AG08396 (cell line): ENCODE measurements at regions not wholly inside any gene's neighbourhood (a gene's known extent, or its start where the extent isn't known, plus 50 kb on each side); places are given as distances from the start of the nearest gene placed in this dataset.
A peak's percentile ranks its signal among the peaks of the same experiment; 100 is the strongest.

Experiments used
- DNase-seq: peaks from one replicate; pipeline ENCODE4 v3.0.0; 2012; ENCODE audit warnings: low spot score, mixed read lengths

DNA sequence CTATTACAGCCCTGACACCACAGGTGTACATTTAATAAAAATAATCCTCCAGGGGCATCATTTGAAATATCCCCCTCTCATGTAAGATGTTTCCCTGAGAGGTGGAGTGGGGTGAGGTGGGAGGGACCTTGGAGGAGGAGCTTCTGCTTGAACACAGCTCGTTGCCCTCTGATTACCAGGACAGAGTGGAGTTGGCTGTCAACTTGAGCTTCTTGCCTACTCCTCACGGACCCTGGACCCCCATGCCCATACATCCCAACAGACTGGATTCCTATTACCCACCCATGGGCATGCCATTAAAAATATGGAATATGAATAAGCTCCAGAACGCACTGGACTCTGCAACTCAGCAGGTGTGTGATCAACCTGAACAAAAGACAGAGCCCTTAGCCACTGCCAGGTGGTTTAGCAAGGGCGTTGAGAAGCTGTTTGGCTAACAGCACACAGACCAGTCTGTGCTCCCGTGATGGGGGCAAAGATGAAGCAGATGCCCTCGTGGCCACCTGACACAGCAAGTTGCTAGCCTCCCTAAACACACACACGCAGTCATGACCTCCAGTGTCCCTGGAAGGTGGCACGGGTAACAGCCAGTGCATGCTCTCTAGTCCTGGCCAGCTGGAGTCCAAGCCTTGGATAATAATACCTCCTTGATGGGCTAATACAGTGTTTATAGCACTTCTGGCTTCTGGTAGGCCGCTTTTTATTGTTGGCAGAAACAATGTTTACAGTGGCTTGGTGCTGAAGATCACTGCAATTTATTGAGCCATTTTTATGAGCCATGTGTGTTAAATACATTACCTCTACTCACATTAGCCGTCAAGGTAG, 155.0 kb downstream of the TOMM20 start:
- no peak for DNase-seq

DNA sequence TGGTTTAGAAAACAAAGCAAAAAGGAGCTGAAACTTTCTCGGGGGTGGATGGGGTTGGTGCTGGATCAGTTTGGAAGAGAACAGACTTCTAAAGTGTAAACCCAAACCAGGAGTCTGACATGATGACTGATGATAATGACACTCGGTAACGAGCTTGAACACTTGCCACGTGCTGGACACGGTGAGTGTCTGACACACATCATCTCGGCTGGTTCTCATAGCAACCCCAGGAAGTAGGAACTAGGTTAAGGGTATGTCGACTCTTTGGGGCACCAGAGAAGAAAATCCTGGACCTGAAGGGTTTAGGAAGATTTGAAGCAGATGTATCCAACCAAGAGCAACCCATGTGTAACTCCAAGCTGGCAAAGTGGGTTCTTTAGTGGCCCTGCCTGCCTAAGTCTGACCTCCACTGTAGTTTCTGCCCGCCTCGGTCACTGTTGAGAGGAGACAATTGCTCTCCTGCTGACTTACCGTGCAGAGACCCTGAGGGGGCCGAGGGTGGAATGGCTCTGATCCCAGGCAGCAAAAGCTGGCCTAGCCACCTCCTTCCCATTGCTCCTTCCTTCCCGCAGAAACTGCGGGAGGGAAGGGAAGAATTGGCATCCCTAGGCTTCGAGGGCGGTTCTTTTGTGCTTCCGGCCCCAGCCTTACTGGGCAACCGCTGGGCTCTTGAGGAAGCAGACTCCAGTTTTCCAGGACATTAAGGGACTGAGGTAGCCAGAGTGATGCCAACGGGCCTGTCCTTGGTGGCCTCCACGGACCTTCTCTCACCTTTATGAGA, 156.0 kb downstream of the TOMM20 start:
- no peak for DNase-seq

DNA sequence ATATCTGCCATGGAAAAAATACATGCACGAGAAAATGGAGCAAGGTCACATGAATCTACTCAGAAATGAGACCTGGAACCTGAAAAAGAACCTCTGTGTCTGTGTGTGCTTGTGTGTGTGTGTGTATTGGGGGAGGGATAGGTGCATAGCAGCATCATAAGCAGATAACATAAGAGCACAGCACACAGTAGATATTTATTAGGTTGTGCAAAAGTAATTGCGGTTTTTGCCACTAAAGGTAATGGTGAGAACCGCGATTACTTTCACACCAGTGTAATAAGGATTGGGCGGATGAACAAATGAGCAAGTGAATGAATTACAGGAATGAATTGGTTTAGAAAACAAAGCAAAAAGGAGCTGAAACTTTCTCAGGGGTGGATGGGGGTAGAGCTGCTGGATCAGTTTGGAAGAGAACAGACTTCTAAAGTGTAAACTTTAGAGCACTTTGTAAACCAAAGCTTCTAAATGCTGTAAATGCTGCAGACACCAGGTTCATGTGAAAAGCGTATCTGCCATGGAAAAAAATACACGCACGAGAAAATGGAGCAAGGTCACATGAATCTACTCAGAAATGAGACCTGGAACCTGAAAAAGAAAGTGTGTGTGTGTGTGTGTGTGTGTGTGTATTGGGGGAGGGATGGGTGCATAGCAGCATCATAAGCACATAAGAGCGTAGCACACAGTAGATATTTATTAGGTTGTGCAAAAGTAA, 156.9 kb downstream of the TOMM20 start:
- DNase-seq, result no peak

DNA sequence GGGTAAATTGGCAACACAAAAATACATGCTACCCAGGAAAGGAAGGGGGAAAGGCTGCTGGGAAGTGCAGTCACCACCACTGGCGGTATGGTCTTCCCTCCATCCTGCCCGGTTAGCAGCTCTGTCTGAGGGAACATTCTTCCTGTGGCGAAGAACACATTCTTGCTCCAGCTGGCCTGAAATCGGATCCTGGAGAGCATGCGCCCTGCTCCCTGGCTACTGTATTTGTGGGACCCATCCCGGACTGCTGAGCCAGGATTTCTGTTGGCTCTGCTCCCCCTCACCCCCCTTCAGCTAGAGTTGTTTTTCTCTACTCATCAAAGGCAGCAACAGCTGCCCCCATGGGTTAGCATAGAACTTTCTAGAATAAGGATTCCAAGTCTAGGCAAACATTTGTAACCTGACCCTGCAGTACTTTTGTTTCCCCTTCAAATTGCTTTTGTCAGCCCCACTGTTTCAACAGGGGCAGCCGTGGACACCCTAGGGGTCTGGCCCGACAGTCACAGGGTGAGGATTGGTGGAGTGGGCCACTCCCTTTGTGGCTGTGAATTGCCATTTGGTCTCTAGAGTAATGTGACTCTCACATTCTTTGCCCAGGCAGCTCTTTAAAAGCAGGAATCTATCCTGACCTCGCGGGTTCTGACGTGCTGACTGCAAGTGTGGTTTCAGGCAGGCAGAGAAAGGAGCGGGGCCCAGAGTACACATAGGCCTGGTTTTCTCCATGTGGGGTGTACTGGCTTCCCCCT, 157.7 kb downstream of the TOMM20 start:
- peak; percentile 85 for DNase-seq

DNA sequence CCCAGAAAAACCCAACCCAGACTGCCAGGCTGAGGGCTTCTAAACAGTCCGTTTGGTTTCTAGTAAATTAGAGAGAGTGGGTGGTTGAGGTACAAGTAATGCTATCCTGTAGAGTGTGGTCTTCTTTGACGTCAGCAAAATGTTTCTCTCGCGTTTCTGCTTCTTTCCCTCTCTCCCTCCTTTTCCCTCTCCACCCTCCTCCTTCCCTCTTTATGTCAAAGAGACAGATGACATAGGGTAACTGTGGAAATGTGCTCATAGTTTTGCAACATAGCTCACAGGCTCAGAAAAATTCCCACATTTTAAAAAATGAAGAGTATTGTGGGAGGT, 158.3 kb downstream of the TOMM20 start:
- no peak for DNase-seq

DNA sequence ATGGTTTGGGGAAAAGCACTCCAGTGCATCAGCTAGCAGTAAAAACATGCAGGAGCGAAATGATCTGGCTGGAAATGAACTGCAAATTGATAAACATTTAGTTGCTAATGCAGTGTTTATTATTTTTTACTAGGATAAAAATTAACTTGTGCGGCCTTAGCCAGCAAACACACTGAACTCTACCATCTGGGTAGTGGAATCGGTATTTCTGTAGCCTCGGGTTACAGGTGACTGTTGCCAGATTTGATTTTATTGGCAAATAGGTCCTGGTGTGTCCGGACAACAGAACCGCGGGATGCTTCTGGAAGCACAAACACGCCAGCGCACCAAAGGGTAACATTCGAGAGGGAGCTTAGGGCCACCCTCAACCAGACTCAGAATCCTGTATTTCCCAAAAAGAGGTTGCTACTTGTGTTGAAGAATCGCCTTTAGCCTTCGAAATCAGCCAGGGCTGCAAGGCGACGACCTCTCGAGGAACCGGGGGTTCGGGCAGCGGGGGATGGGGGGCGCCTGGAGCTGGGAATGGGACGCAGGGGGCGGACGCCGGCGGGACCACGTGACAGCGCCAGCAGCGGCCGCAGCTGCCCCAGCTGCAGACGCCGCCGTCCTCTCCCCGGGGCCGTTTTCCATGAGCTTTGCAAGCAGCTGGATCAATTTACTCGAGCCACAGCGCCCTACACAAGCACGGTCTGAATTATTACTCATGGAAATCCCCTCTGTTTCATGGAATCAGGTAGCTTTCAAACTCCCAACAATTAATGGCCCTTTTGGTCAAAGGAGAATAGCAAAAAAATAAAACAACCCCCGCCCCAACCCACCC, 158.8 kb downstream of the TOMM20 start:
- DNase-seq, result peak; percentile 60

DNA sequence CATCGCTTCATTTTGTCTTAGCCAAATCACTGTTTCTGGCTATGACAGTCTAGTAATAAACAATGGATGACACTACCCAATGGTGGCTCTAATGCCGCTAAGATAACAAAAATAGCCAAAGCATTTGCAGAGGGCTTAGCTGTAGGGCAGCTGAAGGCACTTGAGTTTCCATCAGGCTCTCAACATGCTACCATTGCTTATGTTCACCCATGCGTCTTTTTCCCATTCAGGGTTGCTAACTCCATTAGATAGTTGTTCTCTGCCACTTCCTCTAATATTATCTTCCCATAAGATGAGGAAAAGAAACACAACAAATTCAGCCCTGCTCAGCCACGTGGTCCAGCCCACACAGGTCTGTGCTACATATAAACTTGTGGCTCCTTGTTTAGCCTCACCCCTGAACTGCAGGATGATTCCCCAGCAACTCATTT, 159.6 kb downstream of the TOMM20 start:
- DNase-seq, result no peak

DNA sequence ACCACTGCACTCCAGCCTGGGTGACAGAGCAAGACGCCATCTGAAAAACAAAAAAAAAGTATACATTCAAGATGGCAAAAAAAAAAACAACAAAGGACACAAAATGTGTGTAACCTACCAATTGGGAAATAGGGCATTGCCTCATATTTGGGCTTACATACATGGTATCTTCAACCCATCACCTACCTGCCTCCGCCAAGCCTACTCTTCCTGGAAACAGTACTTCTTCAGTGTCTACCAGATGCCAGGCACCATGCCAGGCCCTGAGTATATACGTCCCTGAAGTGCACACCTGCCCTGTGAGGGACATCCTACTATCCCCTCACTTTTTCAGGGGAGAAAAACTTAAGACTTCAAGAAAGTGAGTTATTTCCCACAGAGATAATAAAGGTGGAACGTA, 160.2 kb downstream of the TOMM20 start:
- DNase-seq, result no peak

DNA sequence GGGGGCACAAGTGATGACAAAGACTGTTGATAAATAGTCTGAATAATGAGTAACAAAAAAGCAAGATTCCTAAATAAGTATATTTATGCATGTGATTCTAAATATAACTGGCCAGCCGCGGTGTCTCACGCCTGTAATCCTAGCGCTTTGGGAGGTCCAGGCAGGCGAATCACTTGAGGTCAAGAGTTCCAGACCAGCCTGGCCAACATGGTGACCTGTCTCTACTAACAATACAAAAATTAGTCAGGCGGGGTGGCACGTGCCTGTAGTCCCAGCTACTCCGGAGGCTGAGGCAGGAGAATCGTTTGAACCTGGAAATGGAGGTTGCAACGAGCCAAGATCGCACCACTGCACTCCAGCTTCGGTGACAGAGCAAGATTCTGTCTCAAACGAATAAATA, 161.5 kb downstream of the TOMM20 start:
- no peak for DNase-seq

DNA sequence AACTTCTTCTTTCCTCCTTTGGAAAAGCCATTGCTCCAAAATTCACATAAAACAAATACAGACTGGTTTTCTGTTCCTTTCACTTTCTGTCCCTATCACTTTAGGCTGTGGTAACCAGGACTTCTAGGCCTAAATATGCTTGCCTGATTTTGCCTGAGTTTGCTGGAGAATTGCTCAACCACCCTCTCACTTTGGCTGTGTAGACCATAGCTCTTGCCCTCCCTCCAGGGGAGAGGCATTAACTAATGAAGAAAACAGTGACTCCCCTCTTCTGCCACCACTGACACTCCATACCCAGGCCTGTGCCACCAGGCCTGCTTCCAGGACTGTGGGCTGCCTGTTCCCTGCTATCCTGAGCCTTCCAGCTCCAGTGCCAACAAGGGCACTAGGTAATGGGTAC, 163.5 kb downstream of the TOMM20 start:
- no peak for DNase-seq

DNA sequence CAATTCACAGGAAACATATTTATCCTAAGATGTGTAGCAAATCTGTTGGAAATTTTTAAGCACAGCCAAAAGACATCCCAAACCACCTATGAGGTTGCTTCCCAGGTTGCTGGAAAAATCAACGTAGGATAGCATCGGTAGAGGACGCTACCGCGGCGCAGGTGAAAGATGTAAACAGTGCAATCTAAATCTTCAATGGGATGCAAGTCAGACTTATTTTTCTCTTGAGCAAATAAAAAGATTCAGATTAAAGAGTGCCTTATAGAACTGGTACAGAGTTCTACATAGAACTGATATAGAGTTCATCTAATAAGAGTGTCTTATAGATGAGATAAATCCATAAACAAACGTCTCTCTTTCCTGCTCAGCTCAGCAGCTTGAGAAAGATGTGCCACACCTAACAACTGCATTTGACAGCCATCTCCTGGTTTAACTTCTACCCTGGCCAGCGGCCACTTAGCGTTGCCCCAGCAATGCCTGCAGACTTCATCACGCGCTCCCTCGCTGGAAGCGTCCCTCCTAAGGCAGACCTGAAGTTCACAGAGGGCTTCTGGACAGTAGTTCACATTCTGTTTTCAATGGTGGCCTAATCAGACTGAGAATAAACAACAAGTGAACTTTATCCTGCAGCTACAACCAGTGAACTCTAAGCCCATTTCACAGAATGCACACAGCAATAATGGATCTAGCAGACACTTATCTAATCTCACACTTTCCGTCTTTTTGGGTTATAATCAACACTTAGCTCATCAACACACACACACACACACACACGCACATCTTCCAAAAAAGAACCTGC, 164.5 kb downstream of the TOMM20 start:
- no peak for DNase-seq

DNA sequence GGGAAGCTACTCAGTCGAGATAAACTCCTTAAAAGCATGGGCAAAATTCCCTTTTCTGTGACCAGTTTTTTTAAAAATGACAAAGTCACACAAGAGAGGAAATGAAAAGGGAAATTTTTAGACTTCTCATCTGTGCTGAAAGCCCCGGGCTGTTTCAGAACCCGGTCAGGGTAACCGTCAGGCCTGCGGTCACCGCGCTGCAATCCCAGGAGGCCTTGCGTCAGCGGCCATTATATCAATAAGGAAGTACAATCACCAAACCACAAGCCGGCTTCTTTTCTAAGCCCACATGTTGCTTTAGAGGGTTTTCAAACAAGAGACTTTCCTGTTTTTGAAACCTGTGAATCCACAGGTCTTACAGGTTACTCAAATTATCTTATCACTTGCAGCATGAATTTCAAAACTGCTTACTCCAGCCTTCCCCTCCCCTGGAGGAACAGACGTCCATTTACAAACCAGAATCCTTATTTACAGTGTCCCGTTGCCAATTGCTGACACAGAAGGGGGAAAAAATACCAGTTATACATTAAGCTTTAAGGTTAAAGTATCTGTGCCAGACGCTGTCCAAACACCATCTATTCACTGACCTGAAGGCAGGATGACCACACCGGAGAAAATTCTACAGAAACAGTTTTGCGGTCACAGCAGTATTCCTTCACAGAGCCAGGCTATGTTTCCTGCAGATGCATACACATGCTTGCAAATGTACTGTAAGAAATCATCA, 165.3 kb downstream of the TOMM20 start:
- DNase-seq, result peak; percentile 55

DNA sequence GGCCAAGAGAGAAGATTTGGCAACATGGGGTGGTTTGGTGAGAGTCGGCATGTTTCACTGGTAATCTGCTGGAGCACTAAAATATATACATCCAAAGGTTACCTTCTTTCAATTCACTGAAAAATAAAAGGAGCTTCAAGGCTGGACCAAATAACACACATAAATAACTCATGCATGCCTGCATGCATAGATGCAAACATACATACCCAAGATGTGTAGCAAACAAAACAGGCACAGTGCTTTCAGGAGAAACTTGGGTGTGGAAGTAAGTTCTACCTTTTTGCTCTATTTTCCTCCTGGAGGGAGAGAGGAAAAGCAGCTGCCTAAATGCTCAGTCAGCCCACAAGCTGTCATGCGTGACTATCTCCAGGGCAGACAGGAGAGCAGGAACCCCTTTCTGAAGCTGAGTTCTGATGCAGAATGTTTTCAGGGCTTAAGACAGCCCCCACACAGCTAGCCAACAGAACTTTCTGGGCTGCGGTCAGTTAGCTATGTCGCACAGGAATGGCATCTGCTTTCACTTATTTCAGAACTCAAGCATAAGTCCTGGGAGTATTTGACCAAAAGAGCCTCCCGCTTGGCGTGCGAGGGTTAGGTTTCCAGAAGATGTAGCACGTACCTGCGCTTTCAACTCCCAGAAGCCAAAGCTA, 166.2 kb downstream of the TOMM20 start:
- peak; percentile 88 for DNase-seq

DNA sequence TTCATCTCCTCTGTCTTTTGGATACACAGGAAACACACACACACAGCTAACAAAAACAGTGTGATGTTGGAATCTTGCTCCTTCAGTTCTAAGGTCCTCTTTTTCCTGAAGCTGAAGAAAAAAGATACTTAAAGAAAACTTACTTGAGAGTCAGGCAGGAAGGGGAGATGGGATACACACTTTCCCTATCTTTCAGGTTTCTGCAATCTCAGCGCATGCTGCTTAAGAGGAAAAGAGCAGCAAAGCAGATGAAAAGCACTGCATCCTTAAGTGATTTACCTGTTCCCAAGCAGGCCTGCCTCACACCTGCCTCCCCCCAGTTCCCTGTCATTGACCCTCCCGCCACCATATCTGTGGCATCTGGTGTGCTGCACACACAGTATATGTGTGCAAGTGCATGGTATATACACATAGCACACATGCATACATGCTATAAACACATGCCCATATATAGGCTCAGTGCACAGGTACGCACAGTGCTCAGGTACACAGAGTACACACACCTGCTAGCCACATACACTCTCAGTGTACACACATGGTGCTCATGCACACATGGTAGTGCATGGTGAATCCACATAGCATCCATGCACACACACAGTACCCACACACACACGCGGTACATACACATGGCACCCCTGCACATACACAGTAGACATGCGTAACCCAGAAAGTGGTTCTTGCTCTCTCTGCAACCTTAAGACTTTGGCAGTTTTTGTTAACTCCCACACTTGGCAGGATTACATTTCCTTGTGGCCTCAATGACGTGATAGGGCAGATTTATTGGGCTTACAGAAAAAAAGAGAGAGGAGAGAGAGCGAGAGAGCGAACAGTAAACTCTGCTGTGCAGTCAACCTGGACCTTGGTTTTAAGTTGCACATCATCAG, 166.9 kb downstream of the TOMM20 start:
- peak; percentile 70 for DNase-seq

DNA sequence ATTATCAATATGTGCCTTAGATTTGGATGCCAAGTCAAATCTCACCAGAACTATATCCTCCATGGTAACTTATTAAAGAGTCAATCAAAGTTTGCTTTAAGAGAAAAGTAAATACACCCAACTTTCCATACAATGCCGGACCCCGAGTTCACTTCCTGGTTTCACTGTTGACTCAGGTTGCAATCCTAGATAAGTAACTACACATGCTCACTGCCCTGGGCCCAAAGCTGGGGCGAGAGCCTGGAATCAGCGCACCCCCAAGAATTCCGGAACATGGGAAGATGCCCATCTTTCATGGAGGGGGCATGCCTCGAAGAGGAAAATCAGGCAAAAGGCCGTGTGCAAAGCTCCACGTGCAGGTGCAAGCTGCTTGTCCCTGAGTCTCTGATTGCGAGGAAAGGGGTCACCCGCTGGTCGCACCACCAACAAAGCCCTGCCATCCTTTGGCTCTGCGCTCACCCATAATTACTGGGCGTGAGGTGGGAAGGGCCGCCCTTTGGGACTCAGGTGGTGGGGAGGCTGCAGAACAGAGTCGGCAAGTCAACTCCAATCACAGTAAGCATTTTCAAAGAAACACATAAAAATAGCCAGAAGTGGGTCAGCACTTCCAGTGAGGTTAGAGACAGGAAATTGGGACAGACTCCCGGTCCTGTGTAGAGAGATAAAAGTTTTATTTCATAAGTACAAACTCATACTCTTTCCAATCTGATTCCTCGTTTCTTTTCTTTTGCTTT, 167.7 kb downstream of the TOMM20 start:
- no peak for DNase-seq

DNA sequence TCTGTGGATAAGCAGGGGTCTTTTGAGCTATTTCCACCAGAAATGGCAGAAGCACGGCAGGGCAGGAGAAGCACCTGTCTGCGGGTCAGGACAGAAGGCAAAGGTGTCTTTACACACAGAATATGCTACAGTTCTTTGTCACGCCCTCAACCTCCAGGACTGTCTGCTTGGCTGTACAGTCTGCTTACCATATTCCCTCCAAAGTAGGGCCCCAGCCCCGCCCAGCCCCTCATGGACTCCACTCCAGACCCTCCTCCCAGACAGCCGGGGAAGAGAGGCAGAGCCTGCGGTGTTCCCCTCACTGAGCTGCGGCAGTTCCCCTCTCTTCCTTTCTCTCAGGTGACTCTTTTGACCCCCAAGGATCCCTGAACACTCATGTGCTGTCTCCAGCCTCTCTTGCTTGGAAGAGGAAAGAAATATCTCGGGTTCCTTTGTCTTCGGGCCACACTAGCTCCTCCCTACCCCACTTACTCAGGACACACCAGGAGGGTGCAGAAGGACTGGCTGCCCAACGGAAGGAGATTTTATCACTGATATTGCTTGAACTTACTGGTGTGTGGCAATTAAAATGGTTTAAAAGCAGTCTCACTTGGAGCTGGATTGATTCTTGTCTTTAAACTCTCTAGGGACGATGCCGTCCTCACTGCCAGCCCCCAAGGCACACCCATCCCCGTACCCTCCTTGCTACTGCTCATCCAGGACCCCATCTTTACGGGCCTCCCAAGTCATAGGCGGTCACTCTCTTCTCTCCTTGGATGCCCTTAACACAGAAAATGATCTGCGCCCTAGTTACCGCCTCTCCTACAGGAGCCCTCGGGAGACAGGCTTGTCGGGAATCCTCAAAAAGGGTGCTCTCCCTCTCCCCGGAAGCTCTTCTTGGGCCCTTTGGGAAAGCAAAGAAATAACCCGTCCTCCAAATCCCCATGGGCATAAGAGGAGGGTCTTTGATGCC, 169.7 kb downstream of the TOMM20 start:
- no peak for DNase-seq
